COLO829 (cell line): ENCODE measurements at regions not wholly inside any gene's neighbourhood (a gene's known extent, or its start where the extent isn't known, plus 50 kb on each side); places are given as distances from the start of the nearest gene placed in this dataset.

ENCODE experiments used
- DNase-seq: peaks from one replicate; pipeline ENCODE4 v3.0.0; 2012; ENCODE audit warnings: low spot score

DNA sequence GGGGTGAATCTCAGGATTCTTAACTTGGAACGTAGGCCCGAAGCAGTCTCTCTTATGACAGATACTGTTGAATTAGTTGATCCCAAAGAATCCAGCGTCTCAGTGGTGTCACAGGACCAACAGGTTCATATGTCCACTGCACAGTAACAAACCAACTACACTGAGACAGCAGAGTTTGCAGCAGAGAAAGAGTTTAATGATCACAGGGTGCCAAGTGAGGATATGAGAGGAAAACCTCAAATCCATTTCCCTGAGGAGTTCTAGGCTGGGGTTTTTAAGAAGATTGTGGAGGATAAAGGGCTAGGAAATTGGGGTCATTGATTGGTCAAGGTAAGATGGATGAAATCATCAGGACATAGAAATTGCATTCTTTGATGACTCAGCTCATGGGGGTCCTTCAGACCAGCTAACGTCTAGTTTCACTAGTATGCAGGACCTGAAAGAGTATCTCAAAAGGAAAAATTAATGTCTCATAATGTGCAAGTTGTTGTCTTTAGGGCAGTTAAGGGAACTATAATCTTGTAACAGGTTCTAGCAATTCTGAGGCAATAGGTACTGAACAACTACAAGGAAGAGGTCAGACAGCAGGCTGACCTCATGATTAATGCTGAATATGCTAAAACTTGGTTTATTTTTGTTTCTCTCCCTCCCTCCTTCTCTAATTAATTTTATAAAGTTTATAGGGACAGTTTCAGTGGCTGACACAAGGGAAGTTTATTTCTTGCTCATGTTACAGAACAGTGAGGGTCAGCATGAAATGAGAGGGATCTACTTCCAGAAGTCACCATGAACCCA lies 310.9 kb upstream of the NEBL start:
- no peak for DNase-seq

DNA sequence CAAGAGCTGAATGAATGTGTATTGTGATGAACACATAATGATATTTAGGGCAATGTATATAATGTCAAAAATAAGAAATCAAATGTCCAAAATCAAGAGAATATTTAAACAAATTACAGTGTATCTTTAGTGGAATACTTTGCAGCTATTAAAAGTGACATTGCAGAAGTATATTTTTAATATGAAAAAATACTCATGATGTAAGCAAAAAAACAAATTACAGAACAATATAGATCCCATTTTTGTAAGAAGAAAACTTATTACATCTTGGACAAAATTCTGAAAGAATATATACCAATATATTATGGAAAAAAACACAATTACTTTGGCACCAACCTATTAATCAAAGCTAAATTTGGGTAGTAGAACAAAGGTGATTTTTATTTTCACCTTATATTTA lies 308.2 kb upstream of the NEBL start:
- no peak for DNase-seq

- DNase-seq: no peak
Observed at GRCh38 chr10:21203473-21204107, 306.5 kb upstream of the NEBL start.

GRCh38 chr10:21202776-21203462 lies 305.8 kb upstream of the NEBL start:
- no peak for DNase-seq

GRCh38 chr10:21199501-21199900 lies 302.4 kb upstream of the NEBL start:
- DNase-seq: no peak

- DNase-seq: no peak
Observed at GRCh38 chr10:21197838-21198237, 300.7 kb upstream of the NEBL start.

GRCh38 chr10:21196822-21197395 lies 299.8 kb upstream of the NEBL start:
- no peak for DNase-seq

DNA sequence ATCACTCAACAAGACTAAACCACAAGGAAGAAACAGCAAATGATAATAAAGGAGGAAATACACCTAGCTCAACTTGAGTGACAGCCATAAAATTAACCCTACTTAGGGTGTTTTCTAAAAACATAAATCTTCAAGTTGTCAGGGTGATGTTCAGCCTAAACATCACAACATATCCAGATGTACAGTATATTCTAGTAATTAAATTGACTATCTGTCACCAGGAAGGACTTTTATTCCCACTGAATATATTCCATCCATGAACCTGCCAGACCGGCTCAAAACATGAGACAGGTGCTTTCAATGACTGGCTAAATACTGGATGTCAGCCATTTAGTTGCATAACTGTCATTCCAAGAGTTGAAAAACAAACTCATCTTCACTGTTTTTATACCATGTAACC lies 298.1 kb upstream of the NEBL start:
- no peak for DNase-seq

GRCh38 chr10:21194510-21194993 lies 297.4 kb upstream of the NEBL start:
- no peak for DNase-seq

DNA sequence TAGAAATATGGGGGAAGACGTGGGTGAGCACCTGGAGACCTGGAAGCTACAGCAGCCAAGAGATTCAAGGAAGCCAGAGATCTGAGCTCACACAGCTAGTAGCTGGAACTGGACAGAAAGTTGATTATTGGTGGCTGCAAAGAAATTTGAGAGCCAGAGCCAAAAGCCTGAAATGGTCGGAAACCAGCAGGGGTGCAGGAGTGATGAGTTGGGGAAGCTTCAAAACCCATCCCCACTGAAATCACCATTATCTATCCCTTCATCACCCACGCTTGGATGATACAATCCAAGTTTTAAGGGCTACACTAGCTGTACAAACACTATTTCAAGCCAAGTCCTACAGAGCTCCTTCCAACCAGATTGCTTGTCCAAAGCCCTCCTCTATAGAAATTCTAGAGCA lies 296.1 kb upstream of the NEBL start:
- DNase-seq: no peak

GRCh38 chr10:21191512-21191911 lies 294.4 kb upstream of the NEBL start:
- peak; percentile 40 for DNase-seq

DNA sequence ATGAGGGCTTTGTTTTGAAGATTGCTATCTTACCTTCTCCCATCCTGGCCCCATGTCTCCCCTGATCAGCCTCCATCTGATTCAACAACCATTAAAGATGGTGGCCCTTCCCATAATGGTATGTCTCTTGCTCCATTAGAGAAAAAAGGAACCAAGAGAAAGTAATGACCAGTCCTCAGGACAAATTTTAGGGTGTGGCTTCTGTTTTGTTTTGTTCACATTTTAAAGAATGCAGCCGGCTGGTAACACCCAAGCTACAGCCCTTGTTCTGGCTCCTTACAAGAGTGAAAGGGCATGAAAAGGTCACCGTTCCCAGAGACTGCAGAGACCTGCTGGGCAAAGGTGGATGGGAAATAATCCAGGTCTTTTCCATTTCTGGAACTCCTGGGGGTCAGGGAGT lies 287.9 kb upstream of the NEBL start:
- no peak for DNase-seq

DNA sequence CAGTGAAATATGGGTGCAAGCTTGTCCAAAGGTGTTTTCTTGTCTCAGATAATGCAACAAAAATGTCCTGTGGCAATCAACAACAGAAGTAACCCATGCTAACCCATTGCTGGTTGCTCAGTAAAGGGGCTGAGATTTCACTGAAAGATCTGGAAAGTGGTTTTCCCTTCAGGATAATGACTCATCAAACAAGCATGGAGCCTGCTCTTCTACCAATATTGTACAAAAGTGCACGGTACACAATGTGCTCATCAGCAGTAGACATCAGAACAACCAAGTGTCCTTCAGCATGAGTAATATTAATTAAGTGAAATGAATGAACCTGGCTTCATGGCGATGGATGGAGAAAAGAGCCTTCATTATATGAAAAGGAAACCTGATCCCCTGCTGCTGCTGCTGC lies 287.1 kb upstream of the NEBL start:
- peak; percentile 87 for DNase-seq

GRCh38 chr10:21183025-21183424 lies 285.9 kb upstream of the NEBL start:
- DNase-seq: no peak

GRCh38 chr10:21181451-21181850 lies 284.3 kb upstream of the NEBL start:
- no peak for DNase-seq

GRCh38 chr10:21180604-21181003 lies 283.5 kb upstream of the NEBL start:
- no peak for DNase-seq

DNA sequence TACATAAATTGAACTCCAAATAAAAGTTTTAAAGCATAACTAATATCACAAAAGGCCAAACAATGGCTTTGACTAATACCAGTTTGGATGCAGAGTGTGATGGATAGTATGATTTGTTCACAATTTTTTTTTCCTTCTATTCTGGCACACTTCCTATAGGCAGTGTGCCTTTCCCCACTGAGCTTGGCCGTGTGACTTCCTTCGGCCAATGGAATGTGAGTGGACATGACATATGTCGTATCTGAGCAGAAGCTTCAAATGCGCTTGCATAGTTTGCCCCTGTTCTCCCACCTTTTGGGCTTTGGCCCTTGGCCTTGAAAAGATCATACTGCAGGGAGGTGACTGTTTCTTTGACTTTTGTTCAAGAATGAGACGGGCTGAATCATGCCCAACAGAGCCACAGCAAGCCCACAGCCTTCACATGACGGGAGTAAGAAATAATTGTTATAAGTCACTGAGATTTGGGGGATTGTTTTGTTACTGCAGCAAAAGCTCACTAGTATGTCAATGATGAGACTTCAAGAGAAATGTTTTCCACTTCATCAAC lies 279.9 kb upstream of the NEBL start:
- DNase-seq: no peak

GRCh38 chr10:21175797-21176196 lies 278.7 kb upstream of the NEBL start:
- no peak for DNase-seq

DNA sequence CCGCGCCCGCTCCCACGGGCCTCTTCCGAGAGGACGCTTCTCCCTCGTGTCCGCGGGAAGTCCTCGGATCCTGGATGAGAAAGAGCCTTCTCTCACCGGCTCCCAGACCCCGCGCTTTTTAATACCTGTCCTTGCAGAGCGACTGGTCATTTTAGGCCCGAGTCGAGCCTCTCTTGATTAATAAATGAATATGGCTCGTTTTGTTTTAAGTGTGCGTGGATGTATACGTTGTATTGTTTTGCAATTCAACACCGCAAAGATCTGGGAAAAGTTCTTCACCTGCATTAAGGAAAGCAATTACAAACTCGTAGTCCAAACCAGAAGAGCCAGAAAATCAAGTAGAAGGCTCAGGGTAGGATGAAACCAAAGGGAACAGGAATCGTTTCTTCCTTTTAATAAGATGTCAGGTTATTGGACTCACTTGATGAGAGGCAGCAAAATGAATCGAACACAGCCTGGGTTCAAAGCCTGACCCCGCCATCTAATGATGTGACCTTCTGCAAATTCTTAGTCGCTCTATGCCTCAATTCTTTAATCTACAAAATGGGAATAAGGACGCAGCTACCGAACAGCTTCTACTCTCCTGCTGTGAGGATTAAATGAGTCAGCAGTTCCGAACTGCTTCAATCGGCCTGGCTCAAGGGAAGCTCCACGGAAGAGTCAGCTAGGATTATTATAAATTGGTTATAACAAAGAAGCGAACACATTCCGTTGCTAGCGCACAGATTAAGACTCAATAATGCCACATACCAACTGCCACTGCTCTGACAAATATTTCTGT lies 277.8 kb upstream of the NEBL start:
- DNase-seq: no peak

- DNase-seq: no peak
Observed at GRCh38 chr10:21173802-21174714, 276.9 kb upstream of the NEBL start.
